ENCODE measurements at regions not wholly inside any gene's neighbourhood (a gene's known extent, or its start where the extent isn't known, plus 50 kb on each side); places are given as distances from the start of the nearest gene placed in this dataset.

DNA sequence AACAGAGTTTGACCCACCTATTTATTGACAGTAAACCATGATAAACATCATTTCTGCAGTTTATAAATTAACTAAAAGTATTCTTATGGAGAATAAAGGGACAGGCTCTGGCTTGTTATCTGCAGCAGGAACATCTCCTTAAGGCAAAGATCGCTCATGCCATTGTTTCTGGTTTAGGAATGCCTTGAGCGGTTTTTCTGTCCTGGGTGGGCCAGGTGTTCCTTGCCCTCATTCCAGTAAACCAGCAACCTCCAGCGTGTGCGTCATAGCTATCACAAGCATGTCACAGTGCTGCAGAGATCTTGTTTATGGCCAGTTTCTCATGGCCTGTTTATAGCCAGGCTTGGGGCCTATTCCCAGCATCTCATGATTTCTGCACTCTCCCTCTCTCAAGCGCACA is 521.7 kb downstream of the HINT1 start:
- TF ChIP-seq, protein P1, sequence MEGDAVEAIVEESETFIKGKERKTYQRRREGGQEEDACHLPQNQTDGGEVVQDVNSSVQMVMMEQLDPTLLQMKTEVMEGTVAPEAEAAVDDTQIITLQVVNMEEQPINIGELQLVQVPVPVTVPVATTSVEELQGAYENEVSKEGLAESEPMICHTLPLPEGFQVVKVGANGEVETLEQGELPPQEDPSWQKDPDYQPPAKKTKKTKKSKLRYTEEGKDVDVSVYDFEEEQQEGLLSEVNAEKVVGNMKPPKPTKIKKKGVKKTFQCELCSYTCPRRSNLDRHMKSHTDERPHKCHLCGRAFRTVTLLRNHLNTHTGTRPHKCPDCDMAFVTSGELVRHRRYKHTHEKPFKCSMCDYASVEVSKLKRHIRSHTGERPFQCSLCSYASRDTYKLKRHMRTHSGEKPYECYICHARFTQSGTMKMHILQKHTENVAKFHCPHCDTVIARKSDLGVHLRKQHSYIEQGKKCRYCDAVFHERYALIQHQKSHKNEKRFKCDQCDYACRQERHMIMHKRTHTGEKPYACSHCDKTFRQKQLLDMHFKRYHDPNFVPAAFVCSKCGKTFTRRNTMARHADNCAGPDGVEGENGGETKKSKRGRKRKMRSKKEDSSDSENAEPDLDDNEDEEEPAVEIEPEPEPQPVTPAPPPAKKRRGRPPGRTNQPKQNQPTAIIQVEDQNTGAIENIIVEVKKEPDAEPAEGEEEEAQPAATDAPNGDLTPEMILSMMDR (IDR thresholded peaks at IDR 0.05; ENCODE audit: control extremely low read depth in 1 of 3, insufficient read depth in 1 of 3, low read depth in 1 of 3, low read length in 3 of 3), result no peak
- TF ChIP-seq JUN (IDR thresholded peaks at IDR 0.05; ENCODE audit: low read depth, low read length), result no peak
- no peak for TF ChIP-seq SIRT6 (IDR thresholded peaks at IDR 0.05; ENCODE audit: low read length)
- no peak for TF ChIP-seq EP300 (IDR thresholded peaks at IDR 0.05; ENCODE audit: borderline replicate concordance in 1 of 2, low read depth in 2 of 2, low read length in 2 of 2)
- TF ChIP-seq POLR2A (IDR thresholded peaks at IDR 0.05; ENCODE audit: control extremely low read depth in 1 of 2, low read depth in 2 of 2, low read length in 2 of 2), result no peak
- TF ChIP-seq SIX5 (IDR thresholded peaks at IDR 0.05; ENCODE audit: low read depth, low read length), result no peak
- no peak for TF ChIP-seq CTBP2 (IDR thresholded peaks at IDR 0.05; ENCODE audit: borderline replicate concordance, insufficient read depth, insufficient read length, low read length)
- TF ChIP-seq BRCA1 (IDR thresholded peaks at IDR 0.05; ENCODE audit: low read depth, low read length), result no peak
- TF ChIP-seq, protein P2, sequence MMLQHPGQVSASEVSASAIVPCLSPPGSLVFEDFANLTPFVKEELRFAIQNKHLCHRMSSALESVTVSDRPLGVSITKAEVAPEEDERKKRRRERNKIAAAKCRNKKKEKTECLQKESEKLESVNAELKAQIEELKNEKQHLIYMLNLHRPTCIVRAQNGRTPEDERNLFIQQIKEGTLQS (IDR thresholded peaks at IDR 0.05; ENCODE audit: insufficient read depth, low read depth, low read length), result no peak
- no peak for TF ChIP-seq RAD21 (IDR thresholded peaks at IDR 0.05 in 1 of 2, conservative IDR thresholded peaks at IDR 0.05 in 1 of 2; ENCODE audit: low read depth in 2 of 2, low read length in 2 of 2)
- no peak for TF ChIP-seq EGR1 (IDR thresholded peaks at IDR 0.05; ENCODE audit: borderline replicate concordance, low read depth, low read length)
- TF ChIP-seq, protein P3, sequence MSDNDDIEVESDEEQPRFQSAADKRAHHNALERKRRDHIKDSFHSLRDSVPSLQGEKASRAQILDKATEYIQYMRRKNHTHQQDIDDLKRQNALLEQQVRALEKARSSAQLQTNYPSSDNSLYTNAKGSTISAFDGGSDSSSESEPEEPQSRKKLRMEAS (IDR thresholded peaks at IDR 0.05), result no peak

Measured in H1 (cell line).